GM21717 (cell line): ENCODE measurements at regions not wholly inside any gene's neighbourhood (a gene's known extent, or its start where the extent isn't known, plus 50 kb on each side); places are given as distances from the start of the nearest gene placed in this dataset.

Experiments used
- ATAC-seq: cut with Tn5 transposase; IDR thresholded peaks from one replicate; pipeline ENCODE4 v1.9.1; 2021; ENCODE audit warnings: mild to moderate bottlenecking, moderate library complexity; ENCODE audit not compliant: unreplicated experiment

- no peak for ATAC-seq
Measured at GRCh38 chr14:100638211-100638855, 51.1 kb upstream of the BEGAIN start.

DNA sequence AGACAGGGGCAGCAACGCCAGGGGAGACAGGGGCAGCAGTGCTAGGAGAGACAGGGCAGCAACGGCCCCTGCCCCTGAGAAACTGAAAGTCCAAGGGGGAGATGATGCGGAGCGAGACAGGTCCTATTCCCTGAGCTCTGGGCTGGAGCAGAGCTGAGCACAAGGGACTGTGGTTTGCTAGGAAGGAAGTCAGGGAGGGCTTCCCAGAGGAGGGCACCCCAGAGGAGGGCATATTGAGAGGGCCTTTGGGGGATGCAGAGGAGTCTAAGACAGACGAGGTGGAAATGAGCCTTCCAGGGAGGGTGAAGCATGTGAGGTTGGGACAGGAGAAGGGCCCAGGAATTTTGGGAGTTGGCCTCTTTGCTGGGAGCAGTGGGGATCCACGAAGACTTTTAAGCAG lies 52.1 kb upstream of the BEGAIN start:
- ATAC-seq: no peak

- ATAC-seq: peak; percentile 83
Measured at GRCh38 chr14:100640471-100641273, 53.5 kb upstream of the BEGAIN start.

DNA sequence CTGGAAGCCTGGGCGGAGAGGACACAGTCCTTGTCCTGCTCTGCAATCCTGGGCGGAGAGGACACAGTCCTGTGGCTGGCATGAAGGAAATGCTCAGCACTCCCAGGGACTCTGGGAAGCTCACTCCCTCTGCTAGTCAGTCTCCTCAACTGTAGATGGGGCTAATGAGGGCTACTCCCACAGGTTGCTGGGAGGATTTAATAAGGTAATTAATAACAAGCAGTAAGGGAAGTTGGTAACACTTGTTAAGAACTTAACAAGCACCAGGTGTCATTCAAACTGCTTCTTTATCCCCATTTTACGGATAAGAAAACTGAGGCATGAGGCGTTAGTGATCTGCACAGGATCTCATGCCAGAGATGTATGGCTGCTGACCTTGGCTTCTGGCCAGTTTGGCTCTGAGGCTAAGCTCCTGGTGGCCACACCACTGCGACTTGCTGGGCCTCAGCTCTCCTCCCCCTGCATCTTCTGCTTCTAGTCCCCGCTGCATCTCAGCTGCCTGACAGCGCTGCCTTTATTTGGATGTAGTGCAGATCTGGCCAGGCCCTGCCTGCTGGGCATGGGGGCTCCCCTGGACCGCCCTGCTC lies 54.1 kb upstream of the BEGAIN start:
- no peak for ATAC-seq

DNA sequence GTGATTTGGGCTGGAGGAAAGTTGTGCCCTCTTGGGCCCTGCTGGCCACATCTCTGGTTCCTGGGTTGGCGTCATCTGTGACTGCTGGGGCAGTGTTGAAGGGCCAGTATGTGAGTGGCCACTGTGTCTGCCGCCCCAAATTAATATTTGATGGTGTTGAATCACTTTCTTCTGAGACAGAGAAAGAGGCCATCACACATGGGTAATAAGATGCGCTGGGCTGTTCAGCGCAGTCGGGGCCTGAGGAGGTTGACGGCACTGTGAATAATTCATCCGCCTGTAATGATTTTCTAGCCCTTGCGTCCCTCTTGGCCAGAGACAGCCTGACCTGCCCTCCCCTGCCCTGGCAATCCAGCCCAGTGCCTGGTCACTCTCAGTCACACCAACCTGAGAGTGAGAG lies 56.2 kb upstream of the BEGAIN start:
- no peak for ATAC-seq

GRCh38 chr14:100644383-100644782 lies 57.2 kb upstream of the BEGAIN start:
- ATAC-seq: no peak

DNA sequence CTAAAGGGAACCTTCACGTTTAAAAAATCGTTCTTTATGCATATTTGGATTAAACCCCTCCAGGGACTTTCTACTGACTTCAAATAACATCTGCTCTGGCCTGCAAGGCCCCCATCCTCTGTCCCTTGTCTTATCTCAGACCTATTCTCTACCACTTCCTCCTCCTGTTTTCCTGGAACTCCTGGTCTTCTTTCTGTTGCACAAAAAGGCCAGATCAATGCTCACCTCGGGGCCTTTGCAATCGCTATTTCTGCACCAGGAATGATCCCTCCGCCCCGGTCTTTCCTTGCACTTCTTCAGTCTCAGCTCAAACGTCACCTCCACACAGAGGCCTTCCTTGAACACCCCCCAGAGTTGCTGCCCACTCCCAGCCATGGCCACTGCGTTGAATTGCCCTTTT lies 57.6 kb upstream of the BEGAIN start:
- ATAC-seq: no peak

GRCh38 chr14:100645196-100645981 lies 58.2 kb upstream of the BEGAIN start:
- no peak for ATAC-seq

- no peak for ATAC-seq
Measured at GRCh38 chr14:100645982-100646314, 58.7 kb upstream of the BEGAIN start.

DNA sequence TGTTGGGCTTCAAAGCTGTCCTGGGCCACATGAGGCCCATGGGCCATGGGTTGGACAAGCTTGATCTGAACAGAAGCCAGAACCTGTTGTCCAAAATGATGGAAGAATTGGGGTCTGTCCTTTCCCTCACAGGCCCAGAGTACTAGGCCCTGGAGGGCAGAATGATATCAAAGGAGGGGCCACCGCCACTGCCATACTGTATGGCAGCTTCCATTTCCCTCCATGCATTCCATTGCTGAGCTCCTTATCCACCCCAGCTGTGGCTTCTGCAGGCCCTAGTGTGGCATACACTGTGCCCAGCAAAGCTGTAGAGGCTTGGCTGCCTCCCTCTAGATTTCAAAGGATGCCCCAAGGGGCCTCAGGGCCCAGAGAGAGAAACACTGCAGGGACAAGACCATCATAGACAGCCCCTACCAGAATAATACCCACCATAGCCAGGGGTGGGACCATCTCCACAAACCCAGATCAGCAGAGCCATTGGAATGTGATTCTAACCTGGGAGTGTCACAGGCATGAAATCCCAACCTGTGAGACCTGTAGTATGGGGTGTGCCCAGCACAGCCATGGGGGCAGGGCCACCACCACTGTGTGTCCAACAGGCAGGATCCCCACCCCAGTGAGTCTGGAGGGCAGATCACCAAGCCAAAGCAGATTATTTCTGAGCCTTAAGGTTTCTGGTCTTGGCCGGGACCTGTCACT lies 61.4 kb upstream of the BEGAIN start:
- ATAC-seq: no peak

- ATAC-seq: no peak
Measured at GRCh38 chr14:100649173-100649519, 61.9 kb upstream of the BEGAIN start.

GRCh38 chr14:100651999-100652508 lies 64.8 kb upstream of the BEGAIN start:
- ATAC-seq: no peak

DNA sequence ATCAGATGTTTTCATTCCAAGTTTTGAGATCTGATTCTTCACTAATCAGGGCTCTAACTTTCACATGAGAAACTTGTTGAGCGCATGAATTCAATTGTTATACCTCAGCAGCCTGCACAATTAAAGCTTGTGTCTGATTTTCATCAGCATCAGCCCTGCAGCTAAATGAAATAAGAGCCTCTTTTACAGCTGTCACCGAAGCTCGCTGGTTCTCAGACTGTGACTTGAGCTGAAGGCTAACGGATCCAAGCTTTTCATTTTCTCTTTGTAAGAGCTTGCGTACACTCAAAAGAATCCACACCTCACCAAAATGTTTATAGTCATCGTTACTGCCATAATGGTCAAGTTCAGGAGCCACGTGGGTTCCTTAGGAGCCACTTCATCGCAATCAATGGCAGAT lies 65.5 kb upstream of the BEGAIN start:
- ATAC-seq: no peak

DNA sequence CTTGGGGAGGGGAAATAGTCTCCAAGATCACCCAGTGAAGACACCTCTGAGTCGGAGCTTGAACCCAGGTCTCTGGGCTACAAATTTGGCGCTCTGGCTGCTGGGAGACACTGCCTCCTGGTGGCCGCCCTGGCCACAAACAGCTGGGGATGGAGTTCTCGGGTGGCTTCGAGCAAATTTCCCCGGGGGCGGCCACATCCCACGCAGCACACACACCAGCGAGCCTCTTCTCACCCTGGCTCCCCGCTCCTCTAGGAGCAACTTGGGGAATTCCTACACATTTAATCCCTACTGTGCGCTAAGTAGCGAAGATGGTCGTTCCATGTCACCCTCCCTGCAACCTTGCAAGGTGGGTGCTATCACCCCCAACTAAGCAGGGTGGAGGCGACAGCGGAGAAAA lies 66.2 kb upstream of the BEGAIN start:
- no peak for ATAC-seq

DNA sequence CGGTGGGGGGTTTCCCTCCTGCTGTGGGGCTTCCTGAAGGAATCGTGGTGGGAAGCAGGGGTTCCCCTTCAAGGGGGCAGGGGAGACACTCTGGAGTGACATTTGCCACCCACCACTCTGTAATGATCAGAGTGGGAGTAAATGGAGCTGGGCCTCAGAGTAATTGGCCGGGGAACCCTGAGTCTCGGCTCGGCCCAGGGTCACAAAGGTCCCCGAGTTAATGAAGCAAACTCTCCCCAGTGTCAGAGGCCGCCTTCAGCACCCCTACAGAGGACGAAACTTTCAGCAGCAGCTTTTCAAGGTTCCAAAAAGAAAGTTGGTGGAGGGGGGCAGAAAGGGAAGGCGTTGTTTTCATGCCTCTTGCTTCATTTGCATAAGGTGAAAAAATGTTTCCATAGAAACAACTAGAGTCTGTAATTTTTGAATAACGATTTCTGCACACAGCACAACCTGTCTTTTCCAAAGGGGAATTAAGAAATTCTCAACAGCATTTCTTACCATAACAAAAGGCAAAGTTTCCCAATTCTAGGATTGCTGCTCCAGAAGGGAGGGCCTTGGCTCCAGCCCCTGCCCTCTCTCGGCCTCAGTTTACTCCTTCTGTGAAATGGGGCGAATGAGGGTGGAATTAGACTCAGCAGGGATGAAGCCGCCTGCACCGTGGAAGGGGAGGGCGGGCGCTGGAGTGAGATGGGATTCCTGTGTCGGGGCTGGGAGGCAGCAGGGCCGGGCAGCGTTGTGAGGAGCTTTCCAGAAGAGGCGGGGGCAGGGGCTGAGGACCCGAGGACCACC lies 67.0 kb upstream of the BEGAIN start:
- no peak for ATAC-seq

GRCh38 chr14:100654814-100655740 lies 67.9 kb upstream of the BEGAIN start:
- no peak for ATAC-seq

DNA sequence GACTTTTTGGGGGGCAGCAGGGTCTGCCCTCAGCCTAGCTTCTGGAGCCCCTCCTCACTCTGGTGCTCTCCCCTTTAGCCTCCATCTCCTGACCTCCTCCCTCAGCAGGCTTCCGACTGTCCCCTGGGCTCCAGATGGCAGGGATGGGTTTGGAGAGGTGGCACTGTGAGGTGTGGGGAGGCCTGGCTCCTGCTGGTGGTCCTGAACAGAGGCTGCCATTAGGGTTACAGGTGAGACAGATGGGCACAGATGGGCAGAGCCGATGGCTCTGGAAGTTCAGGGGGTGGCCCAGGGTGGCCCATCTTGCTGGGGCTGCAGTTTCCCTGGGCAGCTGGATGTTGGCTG lies 68.5 kb upstream of the BEGAIN start:
- no peak for ATAC-seq

GRCh38 chr14:100656996-100657395 lies 69.7 kb upstream of the DLK1 start:
- no peak for ATAC-seq

DNA sequence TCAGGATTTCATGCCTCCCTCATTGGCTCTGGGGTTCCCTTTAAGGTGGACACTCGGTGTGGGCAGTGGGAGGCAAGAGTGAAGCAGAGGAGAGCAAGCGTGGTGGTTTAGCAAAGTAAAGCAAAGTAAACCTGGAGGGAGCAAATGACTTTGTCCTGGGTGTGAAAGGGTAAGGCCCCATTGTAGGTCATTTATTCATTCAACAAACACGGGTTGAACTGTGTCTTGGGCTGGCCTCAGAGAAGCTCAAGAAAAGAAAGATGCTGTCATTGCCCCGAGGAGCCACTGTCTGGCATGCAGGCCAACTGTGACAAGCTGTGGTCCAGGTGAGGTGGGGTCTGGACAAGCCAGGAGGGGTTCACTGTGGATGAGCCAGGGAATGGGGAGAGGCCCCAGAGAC lies 68.9 kb upstream of the DLK1 start:
- no peak for ATAC-seq
